Ureter (tissue), 1 donor: ENCODE measurements at regions not wholly inside any gene's neighbourhood (a gene's known extent, or its start where the extent isn't known, plus 50 kb on each side); places are given as distances from the start of the nearest gene placed in this dataset.

Experiments used
- DNase-seq: peaks from one replicate; pipeline ENCODE4 v3.0.0-alpha.2; 2020; ENCODE audit warnings: low spot score
- donor health status: DM: yes; HTN: yes; CAD: no.

DNA sequence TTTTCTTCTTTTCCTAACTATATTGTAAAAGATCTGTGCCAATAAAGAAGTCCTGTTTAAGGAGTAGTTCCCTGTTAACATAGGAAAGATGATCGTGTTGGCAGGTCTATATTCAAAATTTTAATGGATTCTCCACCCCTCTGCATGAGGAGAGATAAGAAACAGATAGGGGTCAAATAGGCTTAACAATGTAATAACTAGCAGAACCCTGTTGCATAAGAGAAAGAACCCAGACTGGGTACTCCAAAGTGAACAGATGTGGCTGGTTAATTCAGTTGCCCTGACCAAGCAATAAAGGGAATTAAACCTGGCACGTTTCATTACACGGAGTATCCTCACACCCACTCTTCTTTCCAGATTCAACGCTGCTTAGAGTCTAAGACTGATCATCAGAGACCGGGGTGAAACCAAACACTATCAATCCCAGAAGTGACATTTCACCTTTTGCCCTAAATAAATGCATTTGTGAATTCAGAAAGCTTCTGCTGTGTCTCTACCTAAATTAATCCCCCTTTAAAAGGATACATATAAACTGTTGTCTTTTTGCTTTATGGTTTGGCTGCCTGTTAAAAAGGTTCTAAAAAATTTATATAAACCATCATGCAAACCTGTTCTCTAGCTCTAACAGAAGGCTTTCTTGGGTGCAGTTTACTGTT is 1276.9 kb upstream of the WWC1 start:
- DNase-seq: no peak

- DNase-seq: no peak
These were observed 1271.0 kb upstream of the WWC1 start for GRCh38 chr5:167020418-167020817.

DNA sequence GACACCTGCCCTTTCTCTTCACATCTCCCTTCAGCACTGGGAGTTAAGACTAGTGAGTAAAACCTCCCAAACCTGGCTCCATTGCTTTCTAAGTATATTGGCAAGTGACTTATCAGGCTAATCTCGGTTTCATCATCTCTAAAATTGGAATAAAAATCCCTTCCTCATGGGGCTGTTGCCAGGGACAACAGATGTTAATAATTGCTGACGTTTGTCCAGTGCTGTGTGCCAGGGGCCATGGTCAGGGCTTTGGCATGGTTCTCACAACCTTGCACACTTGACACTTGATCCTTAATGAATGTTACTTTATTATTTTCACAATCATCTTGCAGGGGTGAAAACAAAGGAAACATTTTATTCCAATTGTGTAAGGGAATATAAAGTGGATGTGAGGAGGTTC is 1262.0 kb upstream of the WWC1 start:
- no peak for DNase-seq

GRCh38 chr5:167030500-167031120 is 1260.8 kb upstream of the WWC1 start:
- DNase-seq: no peak

DNA sequence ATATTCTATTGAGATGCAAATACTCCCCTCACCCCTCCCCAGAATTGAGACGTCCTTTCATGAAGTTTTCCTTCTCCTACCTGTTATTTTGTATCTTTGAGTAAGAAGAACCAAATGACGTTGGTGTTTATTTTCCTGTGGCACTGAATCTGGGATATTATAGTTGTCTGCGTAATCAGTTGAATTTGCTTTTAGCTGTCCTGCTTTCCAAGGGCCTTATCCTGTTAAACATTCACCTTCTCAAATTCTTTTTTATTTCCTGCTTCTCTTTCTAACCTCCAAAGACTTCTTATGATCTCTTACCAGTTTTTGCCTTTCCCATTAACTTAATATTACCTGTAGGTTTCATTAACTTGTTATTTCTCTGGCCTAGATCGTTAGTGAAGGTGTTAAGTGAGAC is 1254.9 kb upstream of the WWC1 start:
- no peak for DNase-seq

GRCh38 chr5:167049043-167049663 is 1242.3 kb upstream of the WWC1 start:
- peak; percentile 51 for DNase-seq

- no peak for DNase-seq
These were observed 1241.5 kb upstream of the WWC1 start for GRCh38 chr5:167049771-167050567.

DNA sequence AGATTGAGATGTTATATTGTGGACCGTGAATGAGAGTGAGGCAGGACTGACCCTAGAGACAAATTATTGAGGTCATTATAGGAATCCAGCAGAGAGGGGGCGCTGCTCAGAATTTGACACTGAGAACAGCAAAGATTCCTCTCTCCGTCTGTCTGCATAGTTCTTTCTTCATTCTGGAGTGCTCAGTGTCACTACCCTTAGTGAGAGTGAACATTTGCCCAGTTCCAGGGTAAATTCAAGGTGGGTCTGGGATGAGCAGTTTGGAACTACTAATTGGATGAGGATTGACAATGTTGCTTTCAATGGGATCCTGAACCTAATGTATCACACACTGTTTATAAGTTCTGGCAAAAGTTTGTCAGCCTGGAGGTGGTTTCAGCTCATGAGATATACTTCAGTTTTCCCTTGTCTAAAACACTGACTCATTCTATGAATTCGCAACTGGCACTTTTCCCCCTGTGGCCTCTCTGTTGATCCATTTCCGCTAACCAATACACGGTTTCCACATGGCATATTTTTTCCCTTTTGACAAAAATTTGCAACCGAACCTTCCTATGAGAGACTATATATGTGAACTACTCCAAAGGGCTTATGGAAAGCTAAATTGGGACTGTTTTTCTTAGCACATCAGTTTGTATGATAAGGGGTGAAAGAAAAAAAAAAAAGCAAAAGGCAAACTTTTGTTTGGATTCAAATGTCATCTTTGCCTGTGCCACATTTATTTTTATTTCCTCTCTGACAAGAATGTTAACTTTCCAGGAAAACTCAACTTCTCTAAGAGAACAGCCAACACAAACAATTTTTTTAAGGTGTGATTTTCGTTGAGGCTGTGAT is 1240.7 kb upstream of the WWC1 start:
- DNase-seq: no peak

DNA sequence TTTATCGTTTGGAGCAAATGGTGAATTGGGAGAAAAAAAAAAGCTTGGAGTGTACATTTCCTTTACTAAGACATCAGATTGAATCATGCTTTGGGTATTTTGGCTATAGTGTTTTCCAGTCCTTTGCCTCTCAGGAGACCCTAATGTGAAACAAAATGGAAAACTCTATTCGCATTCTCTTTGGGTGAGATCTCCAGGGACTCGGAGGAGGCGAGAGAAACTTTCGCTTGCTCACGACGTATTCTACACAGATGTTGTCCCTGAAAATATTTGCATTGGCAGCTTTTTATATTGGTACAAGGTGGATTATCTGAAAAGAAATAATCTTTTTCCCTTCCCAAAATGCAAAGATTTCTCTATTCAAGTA is 1240.1 kb upstream of the WWC1 start:
- no peak for DNase-seq

- DNase-seq: no peak
These were observed 1238.7 kb upstream of the WWC1 start for GRCh38 chr5:167052791-167053190.

- no peak for DNase-seq
These were observed 1233.8 kb upstream of the WWC1 start for GRCh38 chr5:167057665-167058064.

- DNase-seq: no peak
These were observed 1229.8 kb upstream of the WWC1 start for GRCh38 chr5:167061695-167062094.

DNA sequence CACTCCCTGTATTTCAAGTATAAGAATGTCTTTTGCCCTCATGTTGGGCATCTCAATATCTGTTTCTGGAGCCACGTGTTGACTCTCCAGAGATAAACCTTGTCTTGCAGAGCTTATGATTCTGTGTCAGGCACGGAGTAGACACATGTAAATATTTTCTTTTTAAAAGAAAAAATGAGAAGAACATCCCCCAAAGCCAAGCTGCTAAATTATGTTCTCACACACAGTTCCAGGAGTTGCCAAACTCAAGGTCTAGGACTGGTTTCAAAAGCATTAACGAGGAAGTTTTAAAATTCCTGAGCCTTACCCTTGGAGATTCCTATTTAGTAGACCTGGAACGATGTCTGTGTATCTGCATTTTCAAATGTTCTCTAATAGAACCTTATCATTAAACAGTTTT is 1228.3 kb upstream of the WWC1 start:
- DNase-seq: no peak

DNA sequence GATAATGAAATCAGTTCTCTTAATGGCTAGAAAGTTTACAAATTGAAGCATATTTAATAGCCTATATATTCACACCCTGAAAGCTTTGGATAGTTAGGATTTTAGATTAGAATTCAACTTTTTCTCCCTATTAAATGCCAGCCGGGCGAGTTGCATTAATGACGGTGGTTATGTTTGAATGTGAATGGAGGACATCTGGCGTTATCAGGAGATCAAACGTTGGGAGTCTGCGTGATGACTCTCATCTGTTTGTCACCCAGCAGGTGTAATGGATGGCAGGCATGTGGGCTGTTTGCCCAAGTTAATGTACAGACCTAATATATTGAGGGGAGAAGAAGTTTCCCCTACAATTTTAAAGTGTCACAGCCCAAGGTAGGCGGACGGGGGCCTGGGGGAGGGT is 1227.7 kb upstream of the WWC1 start:
- no peak for DNase-seq

GRCh38 chr5:167064198-167064776 is 1227.2 kb upstream of the WWC1 start:
- no peak for DNase-seq

GRCh38 chr5:167065794-167066193 is 1225.7 kb upstream of the WWC1 start:
- DNase-seq: no peak

DNA sequence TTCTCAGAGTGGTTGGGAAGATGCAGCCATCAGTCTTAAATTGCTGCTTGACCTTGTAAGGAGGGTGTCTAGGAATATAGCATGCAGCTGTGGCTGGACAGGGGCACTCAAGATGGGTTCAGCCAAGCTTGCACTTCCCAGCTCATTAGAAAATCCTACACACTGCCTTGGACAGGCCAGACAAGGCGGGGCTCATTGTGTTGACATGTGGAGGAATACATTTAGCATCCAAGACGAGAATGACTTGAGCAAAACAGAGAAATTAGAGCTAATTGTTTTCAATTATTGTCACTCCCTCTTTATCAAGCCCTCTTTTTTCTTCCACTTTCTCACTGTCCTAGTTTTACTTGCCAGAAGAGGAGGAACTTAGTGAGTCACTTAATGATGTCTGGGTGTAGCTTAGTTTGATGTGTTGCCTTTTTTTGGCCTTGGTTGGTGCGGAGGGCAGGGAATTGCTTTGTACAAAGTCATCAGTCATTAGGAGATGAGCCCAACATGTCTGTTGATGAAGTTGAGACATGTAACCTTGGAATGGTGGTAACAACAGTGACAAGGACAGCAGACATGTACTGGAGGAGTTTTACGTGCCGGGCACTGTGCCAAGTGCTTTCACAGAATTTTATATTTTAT is 1219.3 kb upstream of the WWC1 start:
- DNase-seq: no peak

- DNase-seq: no peak
These were observed 1209.9 kb upstream of the WWC1 start for GRCh38 chr5:167081561-167081960.

- no peak for DNase-seq
These were observed 1194.6 kb upstream of the WWC1 start for GRCh38 chr5:167096816-167097215.

DNA sequence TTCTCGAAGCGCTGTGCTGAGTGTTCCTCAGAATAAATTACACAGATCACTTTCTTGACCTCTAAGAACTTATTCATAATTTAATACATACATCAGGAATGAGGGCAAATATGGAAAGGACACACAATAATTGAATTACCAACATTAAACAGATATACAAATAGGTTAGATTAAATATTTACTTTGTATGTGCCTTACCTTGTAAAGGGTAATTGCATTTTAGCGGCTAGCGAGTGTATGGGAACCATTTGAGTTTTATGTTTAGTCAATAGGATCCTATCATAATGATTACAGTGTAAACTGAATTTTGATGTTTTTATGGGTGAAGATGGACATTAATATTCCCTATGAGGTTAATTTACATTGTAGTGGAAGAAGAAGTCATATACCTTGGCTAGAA is 1187.1 kb upstream of the WWC1 start:
- no peak for DNase-seq

- DNase-seq: no peak
These were observed 1185.5 kb upstream of the WWC1 start for GRCh38 chr5:167105941-167106340.
